Spleen (tissue), 11 donors: ENCODE measurements at regions not wholly inside any gene's neighbourhood (a gene's known extent, or its start where the extent isn't known, plus 50 kb on each side); places are given as distances from the start of the nearest gene placed in this dataset.
"Not testable (repeated sequence)": the region's sequence is repeated elsewhere in the genome, so short reads cannot be mapped to it uniquely, and the experiment has no call there.

Source experiments
- DNase-seq: peaks from one replicate; pipeline ENCODE4 v3.0.0-alpha.2; 2020
- H3K27ac ChIP-seq, 8 donors: fragments of 200-600 bp; sonication (generic) in 7 of 8; 1 replicate in 4 of 8; 2 replicates in 4 of 8; pipeline versions ENCODE4 v1.5.0 to v1.8.0; 2016 to 2021; ENCODE audit warnings: inconsistent platforms in 4 of 8, mild to moderate bottlenecking in 4 of 8, moderate library complexity in 1 of 8
- H3K27me3 ChIP-seq, 7 donors: fragments of 200-600 bp; sonication (generic) in 6 of 7; replicated peaks in 1 of 7; 1 replicate in 4 of 7; 2 replicates in 3 of 7; pipeline versions ENCODE4 v1.5.0 to v1.8.0; 2016 to 2021; ENCODE audit warnings: inconsistent platforms in 3 of 7, mild to moderate bottlenecking in 1 of 7
- H3K36me3 ChIP-seq, 6 donors: fragments of 200-600 bp; sonication (generic) in 5 of 6; 1 replicate in 4 of 6; 2 replicates in 2 of 6; pipeline versions ENCODE4 v1.5.0 to v1.8.0; 2016 to 2021; ENCODE audit warnings: inconsistent platforms in 2 of 6
- H3K4me1 ChIP-seq, 6 donors: fragments of 200-600 bp; sonication (generic) in 5 of 6; 1 replicate in 3 of 6; 2 replicates in 3 of 6; pipeline versions ENCODE4 v1.5.0 to v1.8.0; 2016 to 2021; ENCODE audit warnings: inconsistent platforms in 3 of 6
- H3K4me3 ChIP-seq, 8 donors: fragments of 200-600 bp; sonication (generic) in 7 of 8; 1 replicate in 4 of 8; 2 replicates in 4 of 8; pipeline versions ENCODE4 v1.5.0 to v1.8.0; 2016 to 2021; ENCODE audit warnings: inconsistent platforms in 4 of 8, mild to moderate bottlenecking in 4 of 8, moderate library complexity in 2 of 8
- H3K9me3 ChIP-seq, 8 donors: fragments of 200-600 bp; sonication (generic) in 7 of 8; 1 replicate in 4 of 8; 2 replicates in 4 of 8; pipeline versions ENCODE4 v1.5.0 to v1.8.0; 2016 to 2021; ENCODE audit warnings: inconsistent platforms in 4 of 8
- CTCF ChIP-seq, 11 experiments: fragments of 200-600 bp in 7 of 11; fragments of 450-650 bp in 4 of 11; sonication (generic) in 4 of 11; IDR thresholded peaks in 8 of 11; conservative IDR thresholded peaks in 3 of 11; 1 replicate in 7 of 11; 2 replicates in 4 of 11; pipeline versions ENCODE4 v1.4.0 to v1.8.0; 2016 to 2021; ENCODE audit warnings: antibody characterized with exemption in 11 of 11, inconsistent platforms in 4 of 11, mild to moderate bottlenecking in 1 of 11
- POLR2A ChIP-seq, 3 donors: fragments of 450-650 bp; IDR thresholded peaks; one replicate each; pipeline ENCODE4 v1.5.1; 2017; ENCODE audit warnings: antibody characterized with exemption in 3 of 3, mild to moderate bottlenecking in 1 of 3
- POLR2AphosphoS5 ChIP-seq, 3 donors: sonication (generic); formaldehyde crosslinking; IDR thresholded peaks; one replicate each; pipeline ENCODE4 v1.5.1; 2017; ENCODE audit warnings: antibody characterized with exemption in 3 of 3
- WGBS, 5 donors: extraction: QIAGEN DNeasy Blood & Tissue Kit in 3 of 5; methylation state at CpG; one replicate each; pipeline versions ENCODE4 v1.1.5 to v1.1.7; 2013 to 2018; 5-methylcytosine and 5-hydroxymethylcytosine counted together
- intact Hi-C: fragments of 100-400 bp; cut with DNase I; formaldehyde crosslinking; loops from one replicate; pipeline ENCODE4 v1.15.0; 2023; ENCODE audit warnings: low total_unique reads
- donor health status: healthy with polysubstance abuse.
- donor health status: DM: no; HTN: no; CAD: no; lungs with moderate emphysema.
- donor health status: DM: no; HTN: no; CAD: no.
- donor health status: Bipolar disorder and iron deficiency.
- donor health status: healthy.
- donor health status: DM: no; HTN: no; CAD: no.
- donor health status: DM: yes; HTN: yes; CAD: no.

- Histone ChIP-seq H3K36me3 (no peaks in the 10 kb centered on the region), H3K27ac (no peak overlapping the region), H3K4me3 (no peak overlapping the region), H3K27me3 (no peaks in the 10 kb centered on the region), H3K9me3 (no peaks in the 10 kb centered on the region), H3K4me1 (no peaks in the 10 kb centered on the region)
- TF ChIP-seq POLR2A (IDR thresholded peaks at IDR 0.05) = no peak
- intact Hi-C loops = no loop called here
- DNase-seq = no peak
- 82 to 97% (median 88%) methylated on average over 4 of the region's 4 CpGs for WGBS, 5 donors
Observed at GRCh38 chr2:38454081-38454480, 77.0 kb upstream of the ATL2 start.

- H3K27me3 ChIP-seq, H3K9me3 ChIP-seq, intact Hi-C loops, DNase-seq, H3K4me1 ChIP-seq, H3K36me3 ChIP-seq, H3K4me3 ChIP-seq, H3K27ac ChIP-seq: not testable (repeated sequence)
- WGBS, 5 donors = 76 to 86% (median 83%) methylated on average over 5 of the region's 5 CpGs
Observed at GRCh38 chr2:38451778-38452177, 74.7 kb upstream of the ATL2 start.

- no peak for DNase-seq
- Histone ChIP-seq H3K27me3 (no peaks in the 10 kb centered on the region), H3K36me3 (no peaks in the 10 kb centered on the region), H3K4me1 (no peaks in the 10 kb centered on the region), H3K4me3 (no peak overlapping the region), H3K9me3 (no peaks in the 10 kb centered on the region), H3K27ac (no peak overlapping the region)
- intact Hi-C loops = no loop called here
- TF ChIP-seq POLR2A (IDR thresholded peaks at IDR 0.05) (no peak), CTCF (IDR thresholded peaks at IDR 0.05 in 8 of 11, conservative IDR thresholded peaks at IDR 0.05 in 3 of 11) (no peak), POLR2AphosphoS5 (IDR thresholded peaks at IDR 0.05) (no peak)
- 83 to 97% (median 88%) methylated on average over 2 of the region's 2 CpGs for WGBS, 5 donors
Observed at GRCh38 chr2:38450509-38450908, 73.4 kb upstream of the ATL2 start.

- H3K4me3 ChIP-seq = no peak overlapping the region
- no peaks in the 10 kb centered on the region for H3K4me1 ChIP-seq
- H3K27ac ChIP-seq = no peak overlapping the region
- no peaks in the 10 kb centered on the region for H3K27me3 ChIP-seq
- no peak for DNase-seq
- no peaks in the 10 kb centered on the region for H3K9me3 ChIP-seq
- no peaks in the 10 kb centered on the region for H3K36me3 ChIP-seq
- 92 to 95% (median 93%) methylated on average over 6 of the region's 6 CpGs for WGBS, 5 donors
- intact Hi-C loops = no loop called here
- TF ChIP-seq POLR2AphosphoS5 (IDR thresholded peaks at IDR 0.05) (no peak), POLR2A (IDR thresholded peaks at IDR 0.05) (no peak), CTCF (IDR thresholded peaks at IDR 0.05 in 8 of 11, conservative IDR thresholded peaks at IDR 0.05 in 3 of 11) (no peak)
Observed at GRCh38 chr2:38448692-38449410, 71.8 kb upstream of the ATL2 start.

- no peak for DNase-seq
- H3K4me3 ChIP-seq = no peak overlapping the region
- no peak for TF ChIP-seq CTCF (IDR thresholded peaks at IDR 0.05 in 8 of 11, conservative IDR thresholded peaks at IDR 0.05 in 3 of 11)
- no peak for TF ChIP-seq POLR2A (IDR thresholded peaks at IDR 0.05)
- no peak for TF ChIP-seq POLR2AphosphoS5 (IDR thresholded peaks at IDR 0.05)
- H3K36me3 ChIP-seq = no peaks in the 10 kb centered on the region
- H3K27me3 ChIP-seq = no peaks in the 10 kb centered on the region
- H3K9me3 ChIP-seq = no peaks in the 10 kb centered on the region
- no peak overlapping the region for H3K27ac ChIP-seq
- 78 to 89% (median 82%) methylated on average over 7 of the region's 7 CpGs for whole genome bisulfite sequencing, 5 donors
- H3K4me1 ChIP-seq = no peaks in the 10 kb centered on the region
- intact Hi-C loops = no loop called here
Observed at GRCh38 chr2:38446906-38447561, 70.0 kb upstream of the ATL2 start.
